GM18873 (cell line): ENCODE measurements at regions not wholly inside any gene's neighbourhood (a gene's known extent, or its start where the extent isn't known, plus 50 kb on each side); places are given as distances from the start of the nearest gene placed in this dataset.
"Not testable (repeated sequence)": the region's sequence is repeated elsewhere in the genome, so short reads cannot be mapped to it uniquely, and the experiment has no call there.

Experiments
- ATAC-seq: cut with Tn5 transposase; IDR thresholded peaks from one replicate; pipeline ENCODE4 v1.9.1; 2021; ENCODE audit warnings: mild to moderate bottlenecking, moderate library complexity, moderate number of reproducible peaks; ENCODE audit not compliant: unreplicated experiment, low FRiP score

DNA sequence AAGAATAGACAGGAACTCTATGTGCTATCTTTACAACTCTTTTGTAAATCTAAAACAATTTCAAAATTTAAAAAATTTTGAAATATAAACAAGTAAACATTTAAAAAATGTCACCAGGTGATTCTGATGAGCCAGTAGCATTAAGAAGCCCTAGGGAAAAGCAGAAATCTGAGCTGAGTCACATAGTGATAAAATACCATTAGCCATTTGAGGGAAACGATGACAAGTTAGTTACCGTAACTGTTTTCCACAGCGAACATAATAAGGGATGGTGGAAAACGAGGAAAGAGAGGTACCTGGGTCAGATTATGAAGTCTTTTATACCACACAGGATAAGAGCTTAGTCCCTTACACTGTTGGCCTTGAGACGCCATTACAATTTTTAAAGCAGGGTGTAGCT, 55.5 kb downstream of the PRR15 start:
- no peak for ATAC-seq

DNA sequence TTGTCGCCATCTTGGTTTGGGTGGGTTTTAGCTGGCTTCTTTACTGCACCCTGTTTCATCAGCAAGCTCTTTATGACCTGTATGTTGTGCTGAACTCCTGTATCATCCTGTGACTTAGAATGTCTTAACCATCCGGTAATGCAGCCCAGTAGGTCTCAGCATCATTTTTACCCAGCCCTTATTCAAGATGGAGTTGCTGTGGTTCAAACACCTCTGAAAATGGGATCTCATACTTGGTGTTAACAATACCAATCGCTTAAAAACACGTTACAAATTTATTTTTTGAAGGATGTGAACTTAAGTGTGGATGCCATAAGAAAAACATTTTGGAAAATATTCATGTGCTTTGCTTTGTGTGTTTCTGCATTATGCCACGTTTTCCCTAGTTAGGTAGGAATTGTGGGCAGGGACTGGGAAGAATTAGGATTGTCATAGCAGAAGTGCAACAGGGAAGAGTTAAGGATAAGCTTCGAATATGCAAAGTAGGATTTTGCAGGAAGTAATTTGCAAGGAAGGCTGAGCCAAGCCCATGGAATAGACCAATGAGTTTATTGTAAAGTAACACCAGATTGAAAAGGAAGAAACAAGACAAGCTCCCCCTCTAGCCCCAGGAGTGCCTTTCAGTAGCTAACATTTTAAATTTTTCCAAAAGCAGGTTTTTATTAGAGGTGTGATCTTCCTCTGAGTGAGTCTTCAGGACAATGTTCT, 56.4 kb downstream of the PRR15 start:
- no peak for ATAC-seq

DNA sequence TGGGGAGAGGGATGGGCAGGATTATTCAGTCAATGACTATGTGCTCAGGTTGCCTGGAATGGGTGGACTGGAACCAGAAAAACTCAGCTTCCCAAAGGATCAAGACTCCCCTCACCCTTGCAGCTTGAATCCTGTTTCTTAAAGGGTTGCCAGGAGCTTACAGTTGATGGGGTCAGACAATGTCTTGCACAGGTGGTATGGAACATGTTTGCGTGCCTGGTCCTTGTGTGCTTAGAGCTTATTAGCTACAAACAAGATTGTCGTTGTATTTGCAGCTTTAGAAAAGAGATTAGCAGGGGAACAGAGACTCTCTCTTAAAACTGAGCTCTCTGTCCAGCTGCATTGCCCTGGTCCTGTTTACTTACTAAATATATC, 56.9 kb downstream of the PRR15 start:
- ATAC-seq: no peak

DNA sequence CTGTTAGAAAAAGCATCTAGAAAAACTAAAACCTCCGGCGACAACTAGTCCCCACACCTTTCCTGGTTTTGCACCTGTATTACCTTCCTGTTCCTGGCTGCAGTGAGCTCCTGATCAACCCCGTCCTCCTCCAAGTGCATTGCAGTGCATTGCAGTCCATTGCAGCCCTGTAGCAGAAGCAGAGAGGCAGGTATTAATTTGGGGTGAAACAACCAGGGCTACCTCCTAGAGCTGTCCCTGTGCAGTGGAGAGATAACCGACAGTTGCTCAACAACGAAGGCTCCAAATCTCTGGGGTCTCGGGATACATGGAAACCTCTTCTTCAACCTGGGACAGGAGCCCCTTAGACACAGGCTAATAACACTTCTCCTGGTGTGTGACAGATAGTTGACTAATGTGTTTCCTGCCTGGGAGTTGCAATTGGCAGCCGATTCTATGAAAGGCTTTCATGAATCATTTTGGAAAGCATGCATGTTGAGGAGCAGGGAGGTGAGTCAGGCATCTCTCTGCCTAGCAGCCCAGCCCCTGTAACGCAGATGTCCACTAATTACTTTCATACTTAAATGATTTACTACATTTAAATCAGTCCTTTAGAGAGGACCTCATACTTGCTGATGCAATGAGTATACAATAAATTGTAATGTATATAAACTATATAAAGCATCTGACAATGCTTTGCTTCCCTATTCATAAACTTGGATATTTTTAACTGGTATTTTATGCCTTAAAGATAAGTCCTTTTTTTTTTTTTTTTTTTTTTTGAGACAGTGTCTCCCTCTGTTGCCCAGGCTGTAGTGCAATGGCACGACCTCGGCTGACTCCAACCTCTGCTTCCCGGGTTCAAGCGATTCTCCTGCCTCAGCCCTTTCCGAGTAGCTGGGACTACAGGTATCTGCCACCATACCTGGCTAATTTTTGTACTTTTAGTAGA, 59.0 kb downstream of the PRR15 start:
- ATAC-seq: no peak

DNA sequence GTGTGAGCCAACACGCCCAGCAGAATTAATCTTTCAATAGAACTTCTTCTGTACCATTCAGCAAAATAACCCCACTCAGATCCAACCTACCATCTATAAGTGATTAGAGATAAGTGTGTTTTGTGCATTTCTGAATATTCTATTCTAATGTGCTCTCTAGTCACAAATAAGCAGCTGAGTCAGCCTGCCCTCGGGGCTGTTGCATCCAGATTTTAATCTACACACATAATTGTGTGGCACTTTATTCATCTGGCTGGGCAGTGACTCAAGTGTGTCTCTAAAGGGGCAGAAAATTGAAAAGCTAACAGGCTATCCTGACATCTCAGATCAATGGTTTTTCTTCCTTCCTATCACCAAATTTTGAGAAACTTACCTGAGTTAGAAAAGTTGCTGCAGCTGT, 60.3 kb downstream of the PRR15 start:
- no peak for ATAC-seq

DNA sequence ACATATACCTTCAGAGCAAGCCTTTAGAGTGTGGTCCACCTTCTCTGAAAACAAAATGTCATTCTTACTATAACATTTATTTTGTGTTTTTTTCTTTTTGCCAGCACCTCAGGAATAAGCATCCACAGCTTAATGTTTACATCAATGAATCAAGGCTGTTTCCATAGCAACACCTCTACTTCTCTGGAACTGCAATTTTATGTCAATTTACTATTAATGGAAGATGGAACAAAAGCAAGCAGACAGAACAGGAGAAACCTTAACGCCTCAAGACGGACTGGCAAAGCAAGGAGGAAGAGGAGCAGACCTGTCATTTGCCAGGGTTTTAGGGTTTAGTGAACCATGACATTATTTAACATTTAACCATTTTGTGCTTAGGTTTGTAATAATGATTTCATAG, 63.1 kb downstream of the PRR15 start:
- ATAC-seq: no peak

DNA sequence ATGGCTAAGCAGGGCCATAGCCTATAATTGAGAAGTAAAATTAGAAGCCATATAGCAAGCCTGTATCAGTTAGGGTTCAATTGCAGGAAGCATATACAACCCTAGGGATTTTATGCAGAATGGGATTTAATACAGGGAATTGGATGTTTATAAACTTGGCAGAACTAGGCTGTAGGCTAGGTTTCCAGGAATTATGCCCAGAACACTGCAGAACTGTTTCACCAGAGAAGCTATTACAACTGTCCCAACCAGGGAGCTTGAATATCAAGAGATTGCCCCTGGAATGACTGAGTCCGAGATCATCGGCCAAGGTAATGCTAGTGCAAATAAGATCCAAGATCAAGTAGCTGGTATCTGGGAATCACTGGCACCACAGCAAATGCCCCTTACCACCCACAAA, 64.0 kb downstream of the PRR15 start:
- no peak for ATAC-seq

DNA sequence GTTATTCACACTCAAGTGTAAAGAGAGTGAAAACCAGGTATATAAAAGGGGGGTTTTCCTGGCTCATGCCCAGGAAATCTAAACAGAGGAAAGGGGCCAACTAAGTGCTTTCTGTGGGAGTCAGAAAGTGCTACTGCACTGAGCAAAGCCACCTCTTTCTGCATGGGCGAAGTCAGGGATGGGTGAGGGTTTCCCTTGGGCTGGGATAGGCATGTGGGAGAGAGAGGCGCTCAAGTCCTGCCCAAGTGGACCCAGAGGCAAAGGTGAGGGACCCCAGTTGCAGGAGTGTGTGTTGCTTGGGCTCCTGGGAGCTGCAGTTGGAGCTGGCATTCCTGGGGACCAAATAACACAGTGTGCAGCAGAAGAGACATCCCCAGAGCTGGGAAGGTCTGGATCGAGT, 65.9 kb downstream of the PRR15 start:
- no peak for ATAC-seq

DNA sequence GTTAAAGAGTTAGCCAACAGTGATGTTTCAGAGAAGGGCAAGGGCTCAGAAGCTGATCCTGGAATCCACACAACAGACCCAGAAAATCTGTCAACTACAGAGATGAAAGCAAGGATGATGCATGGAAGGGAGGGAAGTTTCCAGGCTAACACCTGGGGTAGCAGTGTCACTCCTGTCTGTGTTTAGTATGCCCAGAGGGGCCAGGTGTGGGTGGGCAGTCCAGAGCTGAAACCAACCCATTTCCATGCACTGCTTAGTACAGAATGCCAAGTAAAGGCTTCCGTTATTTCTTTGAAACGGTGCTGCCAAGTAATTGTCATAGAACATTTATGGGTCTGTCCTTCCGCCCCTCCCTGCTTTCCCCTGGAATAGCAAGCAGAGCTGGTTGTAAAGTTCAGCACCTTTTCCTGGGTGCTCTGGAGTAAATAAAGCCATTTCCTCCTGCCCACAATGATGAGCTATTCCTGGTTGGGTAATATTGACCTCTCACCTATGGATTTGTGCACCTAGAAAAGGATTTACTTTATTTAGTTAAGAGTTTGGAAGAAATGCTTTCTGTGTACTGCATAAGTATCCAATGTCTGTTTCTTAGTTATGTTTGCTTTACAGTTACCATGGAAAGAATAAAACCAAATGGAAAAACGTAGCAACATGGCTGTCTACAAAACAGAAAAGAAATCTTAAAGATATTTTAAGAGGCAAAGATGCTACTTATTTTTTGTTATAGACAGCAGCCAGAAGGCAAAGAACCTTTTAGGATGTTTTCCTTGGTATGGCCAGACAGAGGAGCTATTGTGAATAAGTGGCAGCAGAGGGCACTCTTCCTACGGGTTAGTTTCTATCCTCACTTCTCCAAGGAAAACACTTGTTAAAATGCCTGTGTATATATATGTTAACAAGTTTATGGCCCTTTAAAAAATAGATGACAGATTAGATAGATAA, 71.7 kb downstream of the PRR15 start:
- ATAC-seq: not testable (repeated sequence)

DNA sequence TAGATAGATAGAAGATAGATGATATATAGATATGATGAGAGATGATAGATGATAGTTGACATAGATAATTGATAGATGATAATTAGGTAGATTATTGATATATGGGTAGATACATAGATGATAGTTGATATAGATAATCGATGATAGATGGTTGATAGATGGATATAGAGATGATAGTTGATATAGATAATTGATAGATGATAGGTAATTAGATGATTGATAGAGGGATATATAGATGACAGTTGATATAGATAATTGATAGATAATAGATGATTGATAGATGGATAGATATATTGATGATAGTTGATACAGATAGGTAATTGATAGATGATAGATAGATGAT, 72.3 kb downstream of the PRR15 start:
- no peak for ATAC-seq

DNA sequence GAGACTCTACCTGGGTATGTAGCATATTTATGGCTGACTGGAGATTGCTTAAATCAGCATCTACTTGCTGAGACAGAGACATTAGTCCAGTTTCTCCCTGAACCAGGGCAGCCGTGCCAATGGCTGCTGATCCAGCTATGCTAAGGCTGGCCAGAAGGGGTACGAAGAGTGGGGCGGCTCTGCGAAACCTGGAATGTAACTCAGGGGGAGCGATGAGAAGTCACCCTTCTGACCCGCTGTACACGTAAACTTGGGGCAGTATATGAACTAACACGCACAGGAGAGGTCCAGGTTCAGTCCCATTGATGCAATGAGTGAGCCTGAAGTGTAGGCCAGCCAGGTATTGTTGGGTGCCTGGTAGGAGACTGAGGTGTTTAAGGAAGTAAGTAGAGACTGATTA, 73.7 kb downstream of the PRR15 start:
- no peak for ATAC-seq

DNA sequence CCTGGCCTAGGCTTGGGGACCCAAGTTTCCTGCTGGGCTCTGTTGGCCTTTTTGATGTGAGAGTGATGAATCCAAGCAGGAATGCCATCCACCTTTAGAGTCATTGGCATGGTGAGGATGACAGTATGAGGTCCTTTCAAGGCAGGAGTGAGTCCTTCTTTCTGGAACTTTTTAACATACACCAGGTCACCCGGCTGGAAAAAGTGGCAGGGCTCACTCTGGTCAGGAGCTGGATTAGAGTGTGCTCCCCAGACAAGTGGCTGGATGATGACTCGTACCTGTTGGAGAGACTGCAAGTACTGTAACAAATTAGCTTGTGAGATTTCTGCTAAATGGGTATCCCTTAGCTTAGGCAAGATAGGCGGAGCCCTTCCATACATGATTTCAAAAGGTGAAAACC, 75.2 kb downstream of the PRR15 start:
- ATAC-seq: not testable (repeated sequence)

DNA sequence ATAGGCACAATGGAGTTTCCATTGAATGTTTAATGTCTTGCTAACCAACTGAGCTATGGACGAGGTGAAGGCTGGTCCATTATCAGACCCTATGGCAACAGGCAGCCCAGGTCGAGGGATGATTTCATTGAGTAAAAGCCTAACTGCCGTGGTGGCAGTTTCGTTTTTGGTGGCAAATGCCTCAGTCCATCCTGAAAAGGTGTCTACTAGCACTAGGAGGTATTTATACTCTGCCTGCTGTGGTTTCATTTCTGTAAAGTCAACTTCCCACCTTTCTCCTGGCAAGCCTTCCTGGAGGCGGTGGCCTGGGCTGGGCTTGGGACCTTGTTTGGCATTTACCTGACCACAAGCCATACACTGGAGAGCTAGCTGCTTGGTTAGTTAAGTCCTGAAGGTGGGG, 75.8 kb downstream of the PRR15 start:
- ATAC-seq: no peak

DNA sequence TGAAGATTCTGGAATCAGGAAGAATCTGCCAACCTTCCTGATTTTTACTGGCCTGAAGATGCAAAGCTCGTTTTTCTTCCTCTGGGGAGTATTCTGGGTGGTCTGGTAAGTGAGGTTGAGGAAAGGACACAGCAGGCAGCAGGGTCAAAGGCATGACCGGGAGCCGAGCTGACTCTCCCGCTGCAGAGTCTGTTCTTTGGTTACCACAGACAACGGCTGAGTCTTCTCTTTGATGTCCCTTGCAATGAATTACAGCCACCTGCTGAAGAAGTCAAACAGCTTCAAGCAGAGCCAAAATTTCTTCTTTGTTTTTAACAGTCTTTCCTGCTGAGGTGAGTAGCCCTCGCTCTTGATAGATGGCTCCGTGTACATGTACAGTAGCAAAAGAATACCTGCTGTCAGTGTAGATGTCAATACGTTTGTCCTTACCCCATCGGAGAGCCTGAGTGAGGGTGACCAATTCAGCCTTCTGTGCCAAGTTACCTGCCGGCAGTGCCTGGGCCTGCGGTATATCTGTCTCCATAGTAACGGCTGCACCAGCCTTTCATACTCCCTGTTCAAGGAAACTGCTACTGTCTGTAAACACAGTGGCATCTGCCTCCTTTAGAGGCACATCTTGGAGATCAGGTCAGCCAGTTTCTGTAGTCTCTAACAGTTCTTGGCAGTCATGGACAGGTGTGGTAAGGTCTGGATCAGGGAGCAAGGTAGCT, 76.4 kb downstream of the PRR15 start:
- no peak for ATAC-seq

DNA sequence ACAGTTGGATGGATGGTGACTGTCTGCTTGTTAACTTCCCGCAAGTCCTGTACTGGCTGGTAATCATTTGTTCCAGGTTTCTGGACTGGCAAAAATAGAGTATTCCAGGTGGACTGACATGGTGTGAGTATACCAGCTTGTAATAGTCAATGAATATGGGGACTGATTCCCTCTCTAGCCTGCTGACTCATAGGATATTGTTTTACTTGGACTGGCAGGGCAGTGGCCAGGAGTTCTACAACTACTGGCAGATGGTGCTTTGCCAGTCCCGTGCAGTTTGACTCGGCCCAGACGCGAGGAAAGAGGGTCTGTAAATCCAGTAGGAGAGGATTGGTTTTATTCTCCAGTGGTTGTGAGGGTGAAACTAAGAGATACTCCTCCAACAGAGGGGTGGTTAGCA, 78.0 kb downstream of the PRR15 start:
- no peak for ATAC-seq

DNA sequence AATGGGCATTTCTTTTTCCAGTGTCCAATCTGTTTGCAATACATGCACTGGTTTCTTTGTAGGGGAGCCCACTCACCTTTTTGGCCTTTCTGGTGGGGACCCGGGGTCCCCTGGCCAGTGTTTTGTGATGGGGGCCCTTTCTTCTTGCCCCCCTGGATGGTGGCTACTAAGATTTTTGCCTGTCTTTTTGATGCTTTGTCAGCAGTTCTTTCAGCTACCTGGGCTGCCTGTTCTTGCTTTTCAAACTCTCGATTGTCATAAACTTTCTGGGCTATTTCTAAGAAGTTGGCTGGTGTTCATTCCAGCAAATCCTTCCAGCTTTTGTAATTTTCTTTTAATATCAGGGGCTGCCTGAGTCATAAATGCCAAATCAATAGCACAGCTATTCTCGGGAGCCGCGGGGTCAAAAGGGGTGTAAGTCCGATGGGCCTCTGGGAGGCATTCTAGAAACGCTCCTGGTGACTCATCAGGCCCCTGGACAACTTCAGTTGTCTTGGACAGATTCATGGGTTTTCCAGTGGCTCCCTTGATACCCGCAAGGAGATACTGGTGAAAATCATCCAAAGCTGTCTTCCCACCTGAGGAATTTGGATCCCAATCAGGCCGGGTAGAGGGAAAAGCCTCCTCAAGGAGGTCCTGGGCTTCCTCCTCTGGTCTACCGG, 79.0 kb downstream of the PRR15 start:
- ATAC-seq: no peak

DNA sequence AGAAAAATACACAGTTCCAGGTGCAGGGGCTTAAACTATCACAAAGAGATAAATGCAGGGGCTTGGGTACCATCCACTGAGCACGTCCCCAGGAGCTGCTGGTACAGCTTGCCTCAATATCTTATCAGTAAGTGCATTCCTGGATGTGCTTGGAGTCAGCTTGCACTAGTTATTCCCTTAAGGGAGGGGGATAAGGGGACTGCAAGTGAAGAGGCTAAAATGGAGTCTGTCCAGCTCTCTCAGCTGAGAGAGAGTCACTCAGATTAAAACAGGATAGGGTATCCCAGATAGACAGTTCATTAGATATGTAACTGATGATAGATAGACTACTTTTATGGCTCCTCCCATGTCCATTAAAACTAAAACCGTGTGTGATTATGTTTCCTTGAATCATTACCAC, 82.5 kb downstream of the PRR15 start:
- not testable (repeated sequence) for ATAC-seq

DNA sequence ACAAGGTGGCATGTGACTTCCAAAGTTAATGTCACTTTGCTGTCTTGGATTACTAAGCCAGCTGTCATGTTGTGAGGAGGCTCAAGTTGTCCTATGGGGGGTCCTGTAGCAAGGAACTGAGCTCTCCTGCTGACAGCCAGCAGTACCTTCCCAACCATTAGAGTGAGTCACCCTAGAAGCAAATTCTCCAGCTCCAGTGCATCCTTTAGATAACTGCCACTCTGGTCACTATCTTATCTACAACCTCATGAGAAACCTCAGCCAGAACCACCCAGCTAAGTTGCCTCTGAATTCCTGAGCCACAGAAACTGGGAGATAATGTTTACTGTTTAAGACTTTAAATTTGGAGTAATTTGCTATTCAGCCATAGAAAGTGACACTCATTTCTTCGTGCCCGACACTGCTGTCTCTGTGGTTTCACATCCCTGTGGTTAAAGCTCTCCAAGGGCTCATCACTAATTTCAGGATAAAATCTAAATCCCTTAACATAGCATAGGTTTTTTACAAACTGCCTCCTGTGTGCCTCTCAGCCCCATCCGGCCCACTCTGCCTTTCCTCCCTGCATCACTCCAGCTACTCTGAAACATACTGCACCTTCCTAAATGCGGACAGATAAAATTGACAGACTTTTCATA, 83.5 kb downstream of the PRR15 start:
- no peak for ATAC-seq

DNA sequence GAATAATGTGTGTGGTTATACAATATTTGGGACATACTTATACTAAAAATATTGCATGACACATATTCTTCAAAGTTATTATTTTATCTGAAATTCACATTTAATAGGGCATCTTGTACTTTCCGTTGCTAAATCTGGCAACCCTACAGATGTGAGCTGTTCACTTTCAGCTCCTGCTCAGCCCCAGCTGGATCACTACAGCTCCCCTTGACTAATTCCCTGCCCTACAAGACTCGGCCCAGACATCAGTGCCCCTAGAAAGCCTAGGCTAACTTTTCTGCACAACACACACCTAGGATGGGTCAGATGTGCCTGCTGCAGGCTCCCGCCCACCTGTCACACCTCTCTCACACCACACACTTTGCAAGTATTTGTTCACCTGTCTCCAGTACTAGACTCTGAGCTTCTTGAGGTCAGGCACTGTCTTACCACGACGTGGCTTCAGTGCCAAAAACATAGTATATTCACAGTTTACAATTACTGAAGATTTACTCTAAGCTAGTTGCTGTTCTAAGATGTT, 84.1 kb downstream of the PRR15 start:
- ATAC-seq: not testable (repeated sequence)
